Nephron (organoid): ENCODE measurements at regions not wholly inside any gene's neighbourhood (a gene's known extent, or its start where the extent isn't known, plus 50 kb on each side); places are given as distances from the start of the nearest gene placed in this dataset.

Experiments used
- H3K27ac Mint-ChIP-seq, 3 experiments: 2 replicates each; pipeline ENCODE4 v1.8.0; 2020; ENCODE audit warnings: mixed read lengths in 3 of 3, mild to moderate bottlenecking in 2 of 3, moderate library complexity in 1 of 3
- H3K27me3 Mint-ChIP-seq: 2 replicates; pipeline ENCODE4 v1.8.0; 2021; ENCODE audit warnings: low read depth, mild to moderate bottlenecking, moderate library complexity, mixed read lengths
- H3K36me3 Mint-ChIP-seq: 2 replicates; pipeline ENCODE4 v1.8.0; 2020; ENCODE audit warnings: low read depth, mixed read lengths
- H3K4me1 Mint-ChIP-seq: 2 replicates; pipeline ENCODE4 v1.8.0; 2020; ENCODE audit warnings: mixed read lengths
- H3K4me3 Mint-ChIP-seq, 3 experiments: 2 replicates each; pipeline ENCODE4 v1.8.0; 2020; ENCODE audit warnings: mild to moderate bottlenecking in 3 of 3, mixed read lengths in 3 of 3, moderate library complexity in 2 of 3
- H3K9me3 Mint-ChIP-seq: 2 replicates; pipeline ENCODE4 v1.8.0; 2020; ENCODE audit warnings: mixed read lengths
- TF ChIP-seq, protein P1 (sequence below), 3 experiments: fragments of 200-600 bp; sonication (generic); IDR thresholded peaks; one replicate each; pipeline ENCODE4 v1.5.0; 2021; ENCODE audit warnings: antibody characterized with exemption in 3 of 3; ENCODE audit not compliant: unreplicated experiment in 3 of 3

DNA sequence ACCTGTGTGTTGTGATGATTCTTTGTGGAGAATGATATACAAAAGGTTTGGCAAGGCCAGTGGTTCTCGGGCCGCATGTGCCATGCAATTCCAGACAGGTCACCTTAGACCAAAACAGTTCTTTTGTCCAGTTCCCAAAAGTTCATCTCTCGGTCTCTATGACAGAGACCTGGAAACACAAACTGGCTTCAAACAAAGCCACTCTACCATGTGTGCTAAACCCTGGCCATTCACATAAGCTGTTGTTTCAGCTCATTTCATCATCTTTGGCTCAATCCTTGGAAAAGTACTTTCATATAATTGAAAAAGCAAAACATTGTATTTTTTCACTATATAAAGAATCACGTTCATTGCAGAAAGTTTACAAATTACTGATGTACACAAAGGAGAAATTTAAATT, 210.5 kb upstream of the SEMA6A start:
- TF ChIP-seq, protein P1, sequence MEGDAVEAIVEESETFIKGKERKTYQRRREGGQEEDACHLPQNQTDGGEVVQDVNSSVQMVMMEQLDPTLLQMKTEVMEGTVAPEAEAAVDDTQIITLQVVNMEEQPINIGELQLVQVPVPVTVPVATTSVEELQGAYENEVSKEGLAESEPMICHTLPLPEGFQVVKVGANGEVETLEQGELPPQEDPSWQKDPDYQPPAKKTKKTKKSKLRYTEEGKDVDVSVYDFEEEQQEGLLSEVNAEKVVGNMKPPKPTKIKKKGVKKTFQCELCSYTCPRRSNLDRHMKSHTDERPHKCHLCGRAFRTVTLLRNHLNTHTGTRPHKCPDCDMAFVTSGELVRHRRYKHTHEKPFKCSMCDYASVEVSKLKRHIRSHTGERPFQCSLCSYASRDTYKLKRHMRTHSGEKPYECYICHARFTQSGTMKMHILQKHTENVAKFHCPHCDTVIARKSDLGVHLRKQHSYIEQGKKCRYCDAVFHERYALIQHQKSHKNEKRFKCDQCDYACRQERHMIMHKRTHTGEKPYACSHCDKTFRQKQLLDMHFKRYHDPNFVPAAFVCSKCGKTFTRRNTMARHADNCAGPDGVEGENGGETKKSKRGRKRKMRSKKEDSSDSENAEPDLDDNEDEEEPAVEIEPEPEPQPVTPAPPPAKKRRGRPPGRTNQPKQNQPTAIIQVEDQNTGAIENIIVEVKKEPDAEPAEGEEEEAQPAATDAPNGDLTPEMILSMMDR (IDR thresholded peaks at IDR 0.05; ENCODE audit: unreplicated experiment in 3 of 3), result no peak
- Mint-ChIP-seq H3K27ac (no peak overlapping the region), H3K4me3 (no peak overlapping the region), H3K4me1 (no peaks in the 10 kb centered on the region), H3K36me3 (no peaks in the 10 kb centered on the region), H3K27me3 (peaks cover 8% of the 10 kb centered on the region), H3K9me3 (peaks cover 8% of the 10 kb centered on the region)

DNA sequence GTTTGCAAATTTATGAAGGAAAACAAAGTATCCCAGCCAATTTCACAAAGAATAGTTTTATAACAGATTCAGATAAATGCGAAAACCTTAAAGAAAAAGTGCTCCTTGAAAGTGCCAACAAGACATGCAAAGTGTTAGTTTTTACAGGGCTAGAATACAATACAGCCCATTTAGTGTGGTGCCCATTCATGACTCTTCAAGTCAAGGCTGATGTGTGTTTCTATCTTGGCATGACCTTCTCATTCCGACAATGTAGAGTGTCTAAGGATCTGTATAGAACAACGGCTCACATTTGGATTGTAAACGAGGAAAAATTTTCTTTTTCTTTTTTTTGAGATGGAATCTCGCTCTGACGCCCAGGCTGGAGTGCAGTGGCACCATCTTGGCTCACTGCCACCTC, 205.2 kb upstream of the SEMA6A start:
- Mint-ChIP-seq H3K36me3 (no peaks in the 10 kb centered on the region), H3K4me1 (peaks cover 28% of the 10 kb centered on the region), H3K27ac (no peak overlapping the region), H3K9me3 (peaks cover 3% of the 10 kb centered on the region), H3K4me3 (no peak overlapping the region), H3K27me3 (peaks cover 19% of the 10 kb centered on the region)
- TF ChIP-seq, protein P1 (IDR thresholded peaks at IDR 0.05; ENCODE audit: unreplicated experiment in 3 of 3), result no peak

DNA sequence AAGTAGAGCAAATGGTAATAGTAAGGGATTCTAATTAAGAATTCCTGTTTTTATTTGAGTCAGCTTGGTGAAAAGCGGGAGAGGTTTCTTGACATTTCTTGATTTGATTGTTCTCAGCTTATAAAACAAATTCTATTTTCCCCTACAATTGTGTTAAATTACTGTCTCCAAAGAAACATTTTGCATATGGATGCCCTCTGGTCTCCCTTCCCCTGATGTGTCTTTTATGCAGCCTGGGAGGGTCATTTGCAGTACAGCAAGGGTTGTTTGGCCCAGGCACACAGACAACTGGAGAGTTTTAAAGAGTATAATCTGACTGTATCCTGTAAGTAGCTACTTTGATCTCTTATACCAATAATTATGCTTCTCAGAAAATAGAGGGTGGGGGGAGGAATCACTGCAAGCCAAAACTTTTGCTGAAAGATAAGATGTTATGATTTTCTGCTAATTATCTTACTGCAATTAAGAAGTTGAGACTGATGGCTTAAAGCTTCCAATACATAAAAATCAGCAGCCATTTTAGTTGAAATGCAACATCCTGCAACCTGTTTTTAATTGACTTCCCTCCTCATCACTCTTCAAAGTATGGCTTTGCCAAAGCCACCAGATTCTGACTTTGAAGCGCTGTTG, 204.1 kb upstream of the SEMA6A start:
- H3K9me3 Mint-ChIP-seq, result peaks cover 3% of the 10 kb centered on the region
- peak overlapping the region in 1 of 3 experiments; percentile 30 for H3K27ac Mint-ChIP-seq
- H3K27me3 Mint-ChIP-seq, result peaks cover 15% of the 10 kb centered on the region
- TF ChIP-seq, protein P1 (IDR thresholded peaks at IDR 0.05; ENCODE audit: unreplicated experiment in 3 of 3), result no peak
- no peak overlapping the region for H3K4me3 Mint-ChIP-seq
- no peaks in the 10 kb centered on the region for H3K36me3 Mint-ChIP-seq
- H3K4me1 Mint-ChIP-seq, result peaks cover 28% of the 10 kb centered on the region

DNA sequence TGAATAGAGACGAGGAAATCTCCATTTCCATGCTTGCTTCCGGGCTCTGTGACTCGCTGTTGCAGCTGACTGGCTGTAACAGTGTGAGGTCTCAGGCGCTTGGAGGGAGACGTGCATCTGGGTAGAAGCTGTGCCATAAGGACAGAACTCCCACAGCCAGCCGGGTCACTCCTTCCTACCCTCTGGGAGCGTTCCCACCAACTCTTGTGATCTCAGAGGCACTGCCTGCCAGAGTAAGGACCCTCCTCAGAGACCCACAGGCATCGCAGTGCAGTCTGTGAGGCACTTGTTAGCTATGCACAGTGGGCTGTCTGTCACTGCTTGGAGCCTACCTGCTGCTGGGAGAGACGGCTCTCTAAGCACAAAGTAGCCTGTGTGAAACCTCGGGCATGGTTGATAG, 203.4 kb upstream of the SEMA6A start:
- H3K9me3 Mint-ChIP-seq, result peaks cover 3% of the 10 kb centered on the region
- H3K27me3 Mint-ChIP-seq, result peaks cover 15% of the 10 kb centered on the region
- no peaks in the 10 kb centered on the region for H3K36me3 Mint-ChIP-seq
- peaks cover 28% of the 10 kb centered on the region for H3K4me1 Mint-ChIP-seq
- H3K27ac Mint-ChIP-seq, result peak overlapping the region in 1 of 3 experiments; percentile 30
- H3K4me3 Mint-ChIP-seq, result no peak overlapping the region
- TF ChIP-seq, protein P1 (IDR thresholded peaks at IDR 0.05; ENCODE audit: unreplicated experiment in 3 of 3), result no peak

DNA sequence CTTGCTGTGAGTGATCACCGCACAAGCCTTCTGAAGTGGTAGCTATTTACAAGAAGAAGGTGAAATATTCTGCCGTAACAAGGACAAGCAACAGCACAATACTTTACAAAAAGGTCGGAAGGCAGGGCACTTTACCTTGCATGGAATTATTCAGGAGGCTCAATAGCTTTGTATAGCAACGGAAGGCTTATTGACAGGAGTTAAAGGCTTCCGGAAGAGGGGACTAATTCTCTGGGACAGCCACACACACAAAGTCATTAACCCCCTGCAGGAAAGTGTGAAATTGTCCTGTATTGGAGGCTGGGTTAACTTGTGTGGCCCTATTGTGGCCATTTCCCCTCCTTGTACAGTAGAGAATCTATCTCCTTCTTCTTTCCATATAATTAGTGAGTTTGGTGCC, 199.3 kb upstream of the SEMA6A start:
- Mint-ChIP-seq H3K9me3 (no peaks in the 10 kb centered on the region), H3K4me1 (peaks cover 50% of the 10 kb centered on the region), H3K27ac (no peak overlapping the region), H3K36me3 (no peaks in the 10 kb centered on the region), H3K4me3 (no peak overlapping the region), H3K27me3 (peaks cover 11% of the 10 kb centered on the region)
- TF ChIP-seq, protein P1 (IDR thresholded peaks at IDR 0.05; ENCODE audit: unreplicated experiment in 3 of 3), result no peak

DNA sequence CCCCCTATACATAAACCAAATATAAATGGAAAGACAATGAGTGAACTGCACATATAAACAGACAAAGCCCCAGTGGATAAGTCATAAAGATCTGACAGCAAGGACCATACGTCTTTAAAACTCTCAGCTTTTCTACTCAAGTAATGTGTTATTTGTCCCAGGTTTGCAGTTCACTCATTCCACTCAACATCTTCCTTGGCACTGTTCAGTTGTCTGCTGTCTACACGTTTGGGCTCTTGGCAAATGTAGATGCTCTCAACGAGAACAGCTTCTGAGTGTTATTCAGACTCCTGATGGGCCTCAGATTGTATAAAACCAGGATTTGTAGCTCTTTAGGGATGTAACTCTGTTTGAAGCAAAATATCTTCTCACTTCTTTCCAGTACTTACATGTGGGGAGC, 198.2 kb upstream of the SEMA6A start:
- Mint-ChIP-seq H3K36me3 (no peaks in the 10 kb centered on the region), H3K9me3 (no peaks in the 10 kb centered on the region), H3K4me1 (peaks cover 39% of the 10 kb centered on the region), H3K27ac (peak overlapping the region in 2 of 3 experiments; percentile 40 to 71), H3K27me3 (peaks cover 9% of the 10 kb centered on the region), H3K4me3 (no peak overlapping the region)
- TF ChIP-seq, protein P1 (IDR thresholded peaks at IDR 0.05; ENCODE audit: unreplicated experiment in 3 of 3), result no peak
